GM12878 (cell line): ENCODE measurements at regions not wholly inside any gene's neighbourhood (a gene's known extent, or its start where the extent isn't known, plus 50 kb on each side); places are given as distances from the start of the nearest gene placed in this dataset.

Source experiments
- ATAC-seq: fragments of 200-7000 bp; cut with Tn5 transposase; 3 replicates; pipeline ENCODE4 v1.9.1; 2020; ENCODE audit warnings: mild to moderate bottlenecking, moderate library complexity
- BruUV-seq: library from RNA; stranded (reverse); fragments of 400-500 nt; replicated peaks from 2 replicates; lab custom pipeline; 2021; lab: Mats Ljungman, UMichigan
- CTCF ChIA-PET: fragments of 300-600 bp; sonication (Branson Sonifier 250); formaldehyde crosslinking; extraction: SDS; loops from one replicate; lab custom pipeline; 2021; ENCODE audit warnings: inconsistent platforms; lab: Yijun Ruan, JAX
- POLR2A ChIA-PET: fragments of 350-600 bp; formaldehyde crosslinking; extraction: SDS; loops from one replicate; lab custom pipeline; 2021; ENCODE audit warnings: inconsistent platforms; lab: Charles Lee
- RAD21 ChIA-PET: fragments of 300-600 bp; sonication (Branson Sonifier 250); formaldehyde crosslinking; loops from one replicate; lab custom pipeline; 2023; ENCODE audit warnings: antibody characterized with exemption; ENCODE audit not compliant: unreplicated experiment; lab: Charles Lee
- SMC1A ChIA-PET: fragments of 300-600 bp; sonication (Branson Sonifier 250); formaldehyde crosslinking; loops from one replicate; lab custom pipeline; 2023; ENCODE audit not compliant: unreplicated experiment, uncharacterized antibody; lab: Charles Lee
- DNase-seq: peaks from one replicate; pipeline ENCODE4 v3.0.0-alpha.2; 2011; ENCODE audit warnings: low read depth, low spot score
- FAIRE-seq: peaks from 3 replicates; lab custom pipeline; 2011; peaks lifted over from hg19 to GRCh38; lab: Jason Lieb, UNC
- H2AFZ ChIP-seq: 2 replicates; pipeline ENCODE4 v1.6.0; 2011; ENCODE audit warnings: low read depth, low read length, control low read depth; ENCODE audit not compliant: control insufficient read depth
- H3K27ac ChIP-seq: 2 replicates; pipeline ENCODE4 v1.5.1; 2011; ENCODE audit warnings: control low read depth; ENCODE audit not compliant: control insufficient read depth, insufficient read depth
- H3K27me3 ChIP-seq, 2 experiments: replicated peaks in 1 of 2; 2 replicates each; pipeline versions ENCODE4 v1.6.0 to v1.6.1; 2011; ENCODE audit warnings: low read length in 1 of 2; ENCODE audit not compliant: control insufficient read depth in 2 of 2, insufficient read depth in 2 of 2
- H3K36me3 ChIP-seq, 2 experiments: 2 replicates each; pipeline ENCODE4 v1.5.1; 2011; ENCODE audit warnings: low read length in 1 of 2; ENCODE audit not compliant: control insufficient read depth in 2 of 2, insufficient read depth in 2 of 2
- H3K4me1 ChIP-seq: 2 replicates; pipeline ENCODE4 v1.6.1; 2011; ENCODE audit warnings: mild to moderate bottlenecking, low read length, moderate library complexity, mixed read lengths; ENCODE audit not compliant: control insufficient read depth, insufficient read depth
- H3K4me2 ChIP-seq: 2 replicates; pipeline ENCODE4 v1.6.0; 2011; ENCODE audit warnings: control low read depth; ENCODE audit not compliant: control insufficient read depth, insufficient read depth
- H3K4me3 ChIP-seq: fragments of 200-600 bp; sonication (generic); 2 replicates; pipeline ENCODE4 v1.5.1; 2016
- H3K79me2 ChIP-seq: 2 replicates; pipeline ENCODE4 v1.6.0; 2011; ENCODE audit warnings: low read length; ENCODE audit not compliant: control insufficient read depth, insufficient read depth
- H3K9ac ChIP-seq: 2 replicates; pipeline ENCODE4 v1.8.0; 2011; ENCODE audit warnings: low read length, control low read depth, mixed read lengths; ENCODE audit not compliant: control insufficient read depth, insufficient read depth
- H3K9me3 ChIP-seq: replicated peaks from 3 replicates; pipeline ENCODE4 v1.5.1; 2011; ENCODE audit warnings: mild to moderate bottlenecking, low read length; ENCODE audit not compliant: control insufficient read depth, insufficient read depth
- H4K20me1 ChIP-seq: 2 replicates; pipeline ENCODE4 v1.6.0; 2011; ENCODE audit not compliant: control insufficient read depth, insufficient read depth
- CHD2 ChIP-seq: IDR thresholded peaks from 2 replicates; pipeline ENCODE4 v1.6.1; 2011; ENCODE audit warnings: low read depth, low read length, improper control_type of control experiment, borderline replicate concordance
- DPF2 ChIP-seq: fragments of 450-650 bp; IDR thresholded peaks from 2 replicates; pipeline ENCODE4 v1.6.1; 2017; ENCODE audit warnings: mild to moderate bottlenecking
- GABPA ChIP-seq: IDR thresholded peaks from 2 replicates; pipeline ENCODE4 v1.6.1; 2014; ENCODE audit warnings: antibody characterized with exemption, low read depth, mild to moderate bottlenecking, inconsistent platforms
- KLF5 ChIP-seq: fragments of 450-650 bp; IDR thresholded peaks from 2 replicates; pipeline ENCODE4 v1.6.1; 2014; ENCODE audit warnings: mild to moderate bottlenecking; ENCODE audit not compliant: partially characterized antibody
- MEF2A ChIP-seq: IDR thresholded peaks from 2 replicates; pipeline ENCODE4 v1.6.1; 2011; ENCODE audit warnings: low read depth, mild to moderate bottlenecking, low read length, moderate library complexity; ENCODE audit not compliant: insufficient read depth
- MTA2 ChIP-seq: fragments of 450-650 bp; IDR thresholded peaks from 2 replicates; pipeline ENCODE4 v1.6.1; 2016; ENCODE audit warnings: low read depth, mild to moderate bottlenecking, moderate library complexity
- MTA3 ChIP-seq: IDR thresholded peaks from 2 replicates; pipeline ENCODE4 v1.6.1; 2012; ENCODE audit warnings: low read length, inconsistent platforms, borderline replicate concordance
- POLR2A ChIP-seq: IDR thresholded peaks from 2 replicates; pipeline ENCODE4 v1.6.1; 2011; ENCODE audit warnings: low read depth, mild to moderate bottlenecking, low read length
- SIN3A ChIP-seq: IDR thresholded peaks from 2 replicates; pipeline ENCODE4 v1.6.1; 2012; ENCODE audit warnings: low read depth, low read length, improper control_type of control experiment
- SMARCA5 ChIP-seq: fragments of 450-650 bp; IDR thresholded peaks from 2 replicates; pipeline ENCODE4 v1.6.1; 2017; ENCODE audit warnings: mild to moderate bottlenecking
- TCF3 ChIP-seq: IDR thresholded peaks from 2 replicates; pipeline ENCODE4 v1.6.1; 2012; ENCODE audit warnings: low read depth, mild to moderate bottlenecking, low read length, borderline replicate concordance; ENCODE audit not compliant: insufficient read depth
- WGBS: methylation state at CpG from one replicate; pipeline ENCODE4 v1.1.6; 2016; ENCODE audit warnings: low lambda C conversion rate; ENCODE audit not compliant: insufficient replicate concordance, insufficient coverage; ENCODE audit errors: missing lambda C conversion rate; 5-methylcytosine and 5-hydroxymethylcytosine counted together
- in situ Hi-C: fragments of 300-500 bp; cut with MboI; formaldehyde crosslinking; loops from 9 replicates; pipeline ENCODE4 v1.14.3; 2018; ENCODE audit warnings: mixed read lengths
- intact Hi-C: fragments of 100-400 bp; cut with micrococcal nuclease; formaldehyde crosslinking; loops from one replicate; pipeline ENCODE4 v1.14.2; 2022; ENCODE audit not compliant: unreplicated experiment
- TF ChIP-seq, protein P1 (sequence below): fragments of 450-650 bp; IDR thresholded peaks from 2 replicates; pipeline ENCODE4 v1.6.1; 2017; ENCODE audit warnings: mild to moderate bottlenecking, low read depth, inconsistent platforms; ENCODE audit not compliant: poor library complexity, severe bottlenecking
- TF ChIP-seq, protein P2 (sequence below): fragments of 450-650 bp; IDR thresholded peaks from 2 replicates; pipeline ENCODE4 v1.6.1; 2017; ENCODE audit warnings: borderline replicate concordance
- TF ChIP-seq, protein P3 (sequence below): IDR thresholded peaks from 2 replicates; pipeline ENCODE4 v1.6.1; 2012; ENCODE audit warnings: improper control_type of control experiment, low read depth, low read length; ENCODE audit not compliant: insufficient replicate concordance
- TF ChIP-seq, protein P4 (sequence below): IDR thresholded peaks from 2 replicates; pipeline ENCODE4 v1.6.1; 2012; ENCODE audit warnings: low read length, inconsistent platforms

DNA sequence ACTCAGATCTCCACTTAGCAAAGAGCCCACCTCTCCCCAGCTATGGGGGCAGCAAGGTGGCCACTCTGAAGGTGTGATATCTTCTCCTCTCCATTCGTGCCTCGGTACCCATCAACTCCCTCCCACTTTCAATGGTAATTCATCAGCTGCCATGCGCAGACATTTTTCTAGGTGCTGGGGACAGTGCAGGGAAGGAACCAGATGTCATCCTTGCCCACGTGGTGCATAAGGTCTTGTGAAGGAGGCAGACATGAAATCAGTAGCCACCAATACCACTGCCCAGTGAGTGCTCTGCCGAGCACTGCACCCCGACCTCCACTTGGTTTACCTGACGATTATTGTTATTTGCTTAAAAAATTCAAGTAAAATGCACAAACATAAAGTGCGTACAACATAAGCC lies 76.3 kb upstream of the CSF3R start:
- WGBS, result 48% methylated on average over 8 of the region's 8 CpGs
- ChIA-PET POLR2A (no interaction called here), RAD21 (no interaction called here), CTCF (no interaction called here), SMC1A (no interaction called here)
- Histone ChIP-seq H2AFZ (no peak overlapping the region), H3K4me3 (no peak overlapping the region), H3K9me3 (no peaks in the 10 kb centered on the region), H3K36me3 (no peaks in the 10 kb centered on the region), H3K9ac (no peak overlapping the region), H3K4me1 (no peaks in the 10 kb centered on the region), H4K20me1 (no peaks in the 10 kb centered on the region), H3K27ac (no peak overlapping the region), H3K79me2 (no peaks in the 10 kb centered on the region), H3K4me2 (no peak overlapping the region), H3K27me3 (no peaks in the 10 kb centered on the region; a peak in 2 of 4 replicates)
- no TSS peak for BruUV-seq
- in situ Hi-C loops (no loop called here), intact Hi-C loops (no loop called here)
- no peak for FAIRE-seq
- ATAC-seq, result no peak
- no peak for DNase-seq
- no peak for TF ChIP-seq CHD2
- TF ChIP-seq, protein P1, sequence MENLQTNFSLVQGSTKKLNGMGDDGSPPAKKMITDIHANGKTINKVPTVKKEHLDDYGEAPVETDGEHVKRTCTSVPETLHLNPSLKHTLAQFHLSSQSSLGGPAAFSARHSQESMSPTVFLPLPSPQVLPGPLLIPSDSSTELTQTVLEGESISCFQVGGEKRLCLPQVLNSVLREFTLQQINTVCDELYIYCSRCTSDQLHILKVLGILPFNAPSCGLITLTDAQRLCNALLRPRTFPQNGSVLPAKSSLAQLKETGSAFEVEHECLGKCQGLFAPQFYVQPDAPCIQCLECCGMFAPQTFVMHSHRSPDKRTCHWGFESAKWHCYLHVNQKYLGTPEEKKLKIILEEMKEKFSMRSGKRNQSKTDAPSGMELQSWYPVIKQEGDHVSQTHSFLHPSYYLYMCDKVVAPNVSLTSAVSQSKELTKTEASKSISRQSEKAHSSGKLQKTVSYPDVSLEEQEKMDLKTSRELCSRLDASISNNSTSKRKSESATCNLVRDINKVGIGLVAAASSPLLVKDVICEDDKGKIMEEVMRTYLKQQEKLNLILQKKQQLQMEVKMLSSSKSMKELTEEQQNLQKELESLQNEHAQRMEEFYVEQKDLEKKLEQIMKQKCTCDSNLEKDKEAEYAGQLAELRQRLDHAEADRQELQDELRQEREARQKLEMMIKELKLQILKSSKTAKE, result no peak
- no peak for TF ChIP-seq KLF5
- no peak for TF ChIP-seq POLR2A
- TF ChIP-seq, protein P2, sequence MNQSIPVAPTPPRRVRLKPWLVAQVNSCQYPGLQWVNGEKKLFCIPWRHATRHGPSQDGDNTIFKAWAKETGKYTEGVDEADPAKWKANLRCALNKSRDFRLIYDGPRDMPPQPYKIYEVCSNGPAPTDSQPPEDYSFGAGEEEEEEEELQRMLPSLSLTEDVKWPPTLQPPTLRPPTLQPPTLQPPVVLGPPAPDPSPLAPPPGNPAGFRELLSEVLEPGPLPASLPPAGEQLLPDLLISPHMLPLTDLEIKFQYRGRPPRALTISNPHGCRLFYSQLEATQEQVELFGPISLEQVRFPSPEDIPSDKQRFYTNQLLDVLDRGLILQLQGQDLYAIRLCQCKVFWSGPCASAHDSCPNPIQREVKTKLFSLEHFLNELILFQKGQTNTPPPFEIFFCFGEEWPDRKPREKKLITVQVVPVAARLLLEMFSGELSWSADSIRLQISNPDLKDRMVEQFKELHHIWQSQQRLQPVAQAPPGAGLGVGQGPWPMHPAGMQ, result no peak
- TF ChIP-seq MEF2A, result no peak
- no peak for TF ChIP-seq SMARCA5
- no peak for TF ChIP-seq TCF3
- no peak for TF ChIP-seq DPF2
- TF ChIP-seq GABPA, result no peak
- no peak for TF ChIP-seq MTA3
- TF ChIP-seq, protein P3, sequence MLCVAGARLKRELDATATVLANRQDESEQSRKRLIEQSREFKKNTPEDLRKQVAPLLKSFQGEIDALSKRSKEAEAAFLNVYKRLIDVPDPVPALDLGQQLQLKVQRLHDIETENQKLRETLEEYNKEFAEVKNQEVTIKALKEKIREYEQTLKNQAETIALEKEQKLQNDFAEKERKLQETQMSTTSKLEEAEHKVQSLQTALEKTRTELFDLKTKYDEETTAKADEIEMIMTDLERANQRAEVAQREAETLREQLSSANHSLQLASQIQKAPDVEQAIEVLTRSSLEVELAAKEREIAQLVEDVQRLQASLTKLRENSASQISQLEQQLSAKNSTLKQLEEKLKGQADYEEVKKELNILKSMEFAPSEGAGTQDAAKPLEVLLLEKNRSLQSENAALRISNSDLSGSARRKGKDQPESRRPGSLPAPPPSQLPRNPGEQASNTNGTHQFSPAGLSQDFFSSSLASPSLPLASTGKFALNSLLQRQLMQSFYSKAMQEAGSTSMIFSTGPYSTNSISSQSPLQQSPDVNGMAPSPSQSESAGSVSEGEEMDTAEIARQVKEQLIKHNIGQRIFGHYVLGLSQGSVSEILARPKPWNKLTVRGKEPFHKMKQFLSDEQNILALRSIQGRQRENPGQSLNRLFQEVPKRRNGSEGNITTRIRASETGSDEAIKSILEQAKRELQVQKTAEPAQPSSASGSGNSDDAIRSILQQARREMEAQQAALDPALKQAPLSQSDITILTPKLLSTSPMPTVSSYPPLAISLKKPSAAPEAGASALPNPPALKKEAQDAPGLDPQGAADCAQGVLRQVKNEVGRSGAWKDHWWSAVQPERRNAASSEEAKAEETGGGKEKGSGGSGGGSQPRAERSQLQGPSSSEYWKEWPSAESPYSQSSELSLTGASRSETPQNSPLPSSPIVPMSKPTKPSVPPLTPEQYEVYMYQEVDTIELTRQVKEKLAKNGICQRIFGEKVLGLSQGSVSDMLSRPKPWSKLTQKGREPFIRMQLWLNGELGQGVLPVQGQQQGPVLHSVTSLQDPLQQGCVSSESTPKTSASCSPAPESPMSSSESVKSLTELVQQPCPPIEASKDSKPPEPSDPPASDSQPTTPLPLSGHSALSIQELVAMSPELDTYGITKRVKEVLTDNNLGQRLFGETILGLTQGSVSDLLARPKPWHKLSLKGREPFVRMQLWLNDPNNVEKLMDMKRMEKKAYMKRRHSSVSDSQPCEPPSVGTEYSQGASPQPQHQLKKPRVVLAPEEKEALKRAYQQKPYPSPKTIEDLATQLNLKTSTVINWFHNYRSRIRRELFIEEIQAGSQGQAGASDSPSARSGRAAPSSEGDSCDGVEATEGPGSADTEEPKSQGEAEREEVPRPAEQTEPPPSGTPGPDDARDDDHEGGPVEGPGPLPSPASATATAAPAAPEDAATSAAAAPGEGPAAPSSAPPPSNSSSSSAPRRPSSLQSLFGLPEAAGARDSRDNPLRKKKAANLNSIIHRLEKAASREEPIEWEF, result no peak
- TF ChIP-seq, protein P4, sequence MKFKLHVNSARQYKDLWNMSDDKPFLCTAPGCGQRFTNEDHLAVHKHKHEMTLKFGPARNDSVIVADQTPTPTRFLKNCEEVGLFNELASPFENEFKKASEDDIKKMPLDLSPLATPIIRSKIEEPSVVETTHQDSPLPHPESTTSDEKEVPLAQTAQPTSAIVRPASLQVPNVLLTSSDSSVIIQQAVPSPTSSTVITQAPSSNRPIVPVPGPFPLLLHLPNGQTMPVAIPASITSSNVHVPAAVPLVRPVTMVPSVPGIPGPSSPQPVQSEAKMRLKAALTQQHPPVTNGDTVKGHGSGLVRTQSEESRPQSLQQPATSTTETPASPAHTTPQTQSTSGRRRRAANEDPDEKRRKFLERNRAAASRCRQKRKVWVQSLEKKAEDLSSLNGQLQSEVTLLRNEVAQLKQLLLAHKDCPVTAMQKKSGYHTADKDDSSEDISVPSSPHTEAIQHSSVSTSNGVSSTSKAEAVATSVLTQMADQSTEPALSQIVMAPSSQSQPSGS, result no peak
- no peak for TF ChIP-seq MTA2
- TF ChIP-seq SIN3A, result no peak
